H1 (cell line): ENCODE measurements at regions not wholly inside any gene's neighbourhood (a gene's known extent, or its start where the extent isn't known, plus 50 kb on each side); places are given as distances from the start of the nearest gene placed in this dataset.

Experiments
- ASH2L ChIP-seq: fragments of 200-600, 300-600 bp; sonication (generic); IDR thresholded peaks from one replicate; pipeline ENCODE4 v1.7.1; 2017; ENCODE audit warnings: low read length
- EGR1 ChIP-seq: IDR thresholded peaks from 2 replicates; pipeline ENCODE4 v1.6.1; 2011; ENCODE audit warnings: low read depth, low read length, borderline replicate concordance
- TAF1 ChIP-seq: IDR thresholded peaks from 2 replicates; pipeline ENCODE4 v1.6.1; 2011; ENCODE audit warnings: mild to moderate bottlenecking, low read depth, low read length
- TF ChIP-seq, protein P1 (sequence below), 3 experiments: IDR thresholded peaks; 1 replicate in 2 of 3; 2 replicates in 1 of 3; pipeline versions ENCODE4 v1.5.1 to v1.6.1; 2011; ENCODE audit warnings: low read length in 3 of 3, mild to moderate bottlenecking in 3 of 3, inconsistent platforms in 2 of 3, low read depth in 1 of 3, moderate library complexity in 1 of 3; ENCODE audit not compliant: insufficient read depth in 1 of 3; ENCODE audit errors: control extremely low read depth in 1 of 3

DNA sequence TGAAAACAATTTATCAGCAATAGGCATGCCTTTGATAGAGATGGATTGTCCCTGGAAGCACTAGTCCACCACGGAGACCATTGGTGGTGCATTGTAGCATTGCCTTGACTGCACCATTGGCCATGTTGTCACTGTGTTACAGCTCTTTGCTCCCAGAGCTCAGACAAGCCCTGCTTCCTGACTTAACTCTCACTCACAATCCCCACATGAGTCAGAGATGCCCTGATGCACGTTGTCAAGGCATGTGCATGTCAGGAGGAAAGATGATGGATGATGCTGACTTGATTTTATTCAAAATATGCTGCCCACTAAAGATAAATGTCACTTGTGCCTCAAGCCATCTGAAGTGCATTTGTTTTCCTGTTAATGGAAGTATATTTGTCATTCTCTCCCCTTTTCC lies 266.1 kb downstream of the ARRDC4 start:
- TF ChIP-seq, protein P1, sequence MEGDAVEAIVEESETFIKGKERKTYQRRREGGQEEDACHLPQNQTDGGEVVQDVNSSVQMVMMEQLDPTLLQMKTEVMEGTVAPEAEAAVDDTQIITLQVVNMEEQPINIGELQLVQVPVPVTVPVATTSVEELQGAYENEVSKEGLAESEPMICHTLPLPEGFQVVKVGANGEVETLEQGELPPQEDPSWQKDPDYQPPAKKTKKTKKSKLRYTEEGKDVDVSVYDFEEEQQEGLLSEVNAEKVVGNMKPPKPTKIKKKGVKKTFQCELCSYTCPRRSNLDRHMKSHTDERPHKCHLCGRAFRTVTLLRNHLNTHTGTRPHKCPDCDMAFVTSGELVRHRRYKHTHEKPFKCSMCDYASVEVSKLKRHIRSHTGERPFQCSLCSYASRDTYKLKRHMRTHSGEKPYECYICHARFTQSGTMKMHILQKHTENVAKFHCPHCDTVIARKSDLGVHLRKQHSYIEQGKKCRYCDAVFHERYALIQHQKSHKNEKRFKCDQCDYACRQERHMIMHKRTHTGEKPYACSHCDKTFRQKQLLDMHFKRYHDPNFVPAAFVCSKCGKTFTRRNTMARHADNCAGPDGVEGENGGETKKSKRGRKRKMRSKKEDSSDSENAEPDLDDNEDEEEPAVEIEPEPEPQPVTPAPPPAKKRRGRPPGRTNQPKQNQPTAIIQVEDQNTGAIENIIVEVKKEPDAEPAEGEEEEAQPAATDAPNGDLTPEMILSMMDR (IDR thresholded peaks at IDR 0.05; ENCODE audit: control extremely low read depth in 1 of 3, insufficient read depth in 1 of 3, low read depth in 1 of 3, low read length in 3 of 3): no peak
- TF ChIP-seq ASH2L (no peak), TAF1 (no peak), EGR1 (no peak)
